Hematopoietic multipotent progenitor cell treated with erythropoietin and hydrocortisone succinate and interleukin-3 and kit ligand, for 17 days (in vitro differentiated cells): ENCODE measurements at regions not wholly inside any gene's neighbourhood (a gene's known extent, or its start where the extent isn't known, plus 50 kb on each side); places are given as distances from the start of the nearest gene placed in this dataset.
"Not testable (repeated sequence)": the region's sequence is repeated elsewhere in the genome, so short reads cannot be mapped to it uniquely, and the experiment has no call there.

Source experiments
- DNase-seq: peaks from one replicate; pipeline ENCODE4 v3.0.0-alpha.2; 2015; ENCODE audit warnings: low spot score

GRCh38 chr16:8187782-8188372 is 402.4 kb downstream of the TMEM114 start:
- no peak for DNase-seq

DNA sequence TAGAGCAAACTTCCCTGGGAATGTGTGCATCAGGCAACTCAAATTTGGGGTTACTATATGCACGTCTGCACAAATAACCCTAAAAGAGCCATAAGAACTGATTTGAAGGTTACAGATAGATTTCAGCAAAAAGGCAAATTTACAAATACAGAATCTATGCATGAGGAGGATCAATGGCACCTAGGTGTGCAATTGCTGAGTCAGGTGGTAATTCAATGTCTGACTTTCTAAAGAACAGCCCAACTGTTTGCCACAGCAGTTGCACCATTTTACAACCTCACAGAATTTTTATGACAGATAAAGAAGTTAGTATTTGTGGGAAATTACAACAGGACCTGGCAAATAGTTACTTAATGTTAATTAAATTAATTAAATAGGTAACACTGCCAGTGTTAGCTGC is 405.5 kb downstream of the TMEM114 start:
- no peak for DNase-seq

- DNase-seq: no peak
These were observed 406.9 kb downstream of the TMEM114 start for GRCh38 chr16:8183176-8184099.

- peak; percentile 65 for DNase-seq
These were observed 407.6 kb downstream of the TMEM114 start for GRCh38 chr16:8182761-8183160.

DNA sequence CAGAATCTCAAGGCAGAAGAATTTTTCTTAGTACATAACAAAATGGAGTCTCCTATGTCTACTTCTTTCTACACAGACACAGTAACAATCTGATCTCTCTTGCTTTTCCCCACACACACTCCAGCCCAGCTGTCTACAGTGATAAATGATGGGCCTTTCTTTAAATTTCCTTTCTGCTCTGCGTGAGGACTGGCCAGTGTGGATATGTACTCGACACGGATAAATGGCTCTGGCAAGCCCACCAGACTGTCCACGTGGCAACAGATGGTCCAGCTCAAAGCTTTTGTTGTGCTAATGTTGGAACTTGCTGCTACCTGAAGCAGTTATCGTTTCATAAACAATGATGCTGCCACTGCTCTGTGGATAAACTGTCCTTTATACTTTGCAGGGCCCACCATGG is 410.7 kb downstream of the TMEM114 start:
- DNase-seq: no peak

GRCh38 chr16:8178271-8178670 is 412.0 kb downstream of the TMEM114 start:
- no peak for DNase-seq

- no peak for DNase-seq
These were observed 414.9 kb downstream of the TMEM114 start for GRCh38 chr16:8175411-8175810.

DNA sequence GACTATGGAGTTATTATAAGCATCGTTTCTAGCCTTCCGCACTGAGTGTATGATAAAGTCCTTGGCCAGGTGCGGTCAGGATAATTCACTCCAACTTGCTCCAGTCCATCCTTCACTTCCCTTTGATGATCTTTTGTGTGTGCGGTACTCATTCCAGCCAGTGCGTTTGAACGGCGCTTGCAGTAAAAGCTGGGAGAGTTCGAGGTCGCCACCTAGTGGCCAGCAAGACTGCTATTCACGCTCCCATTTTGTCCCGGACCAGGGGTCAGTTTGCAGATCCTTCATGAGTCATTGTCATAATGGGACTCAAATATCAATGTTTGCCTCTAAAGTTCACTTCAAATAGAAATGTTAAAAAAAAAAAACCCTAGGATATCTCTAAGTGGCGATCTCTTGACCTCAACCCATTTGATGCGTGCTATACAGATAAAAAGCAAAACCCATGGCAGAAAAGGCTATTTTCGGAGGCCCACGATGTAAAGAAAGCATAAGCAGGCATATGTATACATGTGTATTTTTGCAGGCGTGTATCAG is 417.1 kb downstream of the TMEM114 start:
- DNase-seq: peak; percentile 60

DNA sequence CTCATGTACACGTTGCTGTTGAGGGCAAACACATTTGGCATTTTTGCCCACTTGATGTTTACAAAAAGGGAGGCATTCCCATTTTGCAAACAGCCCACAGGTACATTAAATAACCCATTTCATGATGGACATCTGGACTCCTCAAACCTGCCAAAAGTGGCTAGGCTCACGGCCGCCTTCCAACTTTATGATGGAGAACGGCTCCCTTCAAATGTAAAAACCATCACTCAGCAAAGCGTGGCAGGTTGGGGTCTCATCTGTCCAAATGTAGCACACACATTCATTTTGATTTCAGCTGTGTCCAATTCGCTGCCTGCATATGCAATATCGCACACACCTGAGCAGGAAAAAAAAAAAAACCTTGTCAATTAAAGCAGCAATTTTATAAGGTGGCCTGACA is 417.8 kb downstream of the TMEM114 start:
- no peak for DNase-seq

DNA sequence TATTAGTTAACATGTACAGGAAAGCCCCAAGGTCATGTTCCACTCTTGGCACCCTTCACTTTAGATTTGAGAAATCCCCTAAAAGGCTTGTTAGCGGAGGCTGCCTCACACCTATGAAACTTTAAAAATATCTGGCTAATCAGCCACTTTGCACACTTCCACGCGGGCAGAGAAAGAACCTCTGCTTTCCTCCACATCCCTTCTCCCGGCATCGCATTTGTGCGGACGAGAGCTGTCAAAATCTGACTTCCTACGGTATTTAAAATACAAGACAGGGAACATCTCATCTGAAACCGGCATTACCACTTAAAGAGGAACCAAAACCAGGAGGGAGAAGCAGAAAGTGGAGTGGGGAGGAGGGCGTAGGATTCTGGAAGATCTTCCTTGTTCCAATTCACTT is 422.3 kb downstream of the TMEM114 start:
- DNase-seq: no peak

- DNase-seq: no peak
These were observed 422.9 kb downstream of the TMEM114 start for GRCh38 chr16:8167436-8167835.

- DNase-seq: no peak
These were observed 432.3 kb downstream of the TMEM114 start for GRCh38 chr16:8158051-8158450.

- DNase-seq: no peak
These were observed 435.0 kb downstream of the TMEM114 start for GRCh38 chr16:8155275-8155674.

DNA sequence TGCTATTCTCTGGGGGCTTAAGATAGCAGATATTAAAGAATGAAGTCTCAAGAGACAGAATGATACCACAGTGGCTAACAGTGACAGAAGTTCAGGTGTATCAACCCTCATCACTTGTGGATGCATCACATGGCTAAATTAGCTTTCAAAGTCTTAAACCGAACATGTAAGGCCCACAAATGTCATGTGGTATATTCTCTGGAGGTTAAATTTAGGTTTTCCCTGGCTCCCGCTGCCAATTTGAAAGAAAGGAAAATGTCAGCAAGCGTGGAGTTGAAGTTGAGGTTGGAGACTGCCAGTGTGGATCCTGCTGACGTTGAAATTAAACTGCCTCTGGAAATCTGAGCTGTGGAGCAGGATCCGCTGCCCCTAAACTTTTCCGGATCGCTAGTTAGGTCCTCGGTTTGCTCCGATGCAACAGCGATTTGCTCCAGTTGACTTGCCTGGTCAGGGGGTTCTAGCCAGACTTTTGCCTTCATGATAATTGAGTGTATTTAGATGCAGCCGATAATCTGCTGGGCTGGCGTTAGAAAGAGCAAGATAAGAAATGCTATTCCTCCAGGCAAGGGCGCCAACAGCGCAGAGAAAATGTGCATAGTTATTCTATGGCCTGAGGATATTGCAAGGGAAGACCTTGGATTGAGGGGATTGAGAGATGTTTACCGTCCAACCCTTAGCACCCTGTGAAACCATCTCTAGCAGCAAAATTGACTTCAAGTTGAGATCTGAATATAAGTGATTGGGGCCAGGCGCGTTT is 443.9 kb downstream of the TMEM114 start:
- no peak for DNase-seq

- no peak for DNase-seq
These were observed 451.6 kb downstream of the TMEM114 start for GRCh38 chr16:8138666-8139065.

DNA sequence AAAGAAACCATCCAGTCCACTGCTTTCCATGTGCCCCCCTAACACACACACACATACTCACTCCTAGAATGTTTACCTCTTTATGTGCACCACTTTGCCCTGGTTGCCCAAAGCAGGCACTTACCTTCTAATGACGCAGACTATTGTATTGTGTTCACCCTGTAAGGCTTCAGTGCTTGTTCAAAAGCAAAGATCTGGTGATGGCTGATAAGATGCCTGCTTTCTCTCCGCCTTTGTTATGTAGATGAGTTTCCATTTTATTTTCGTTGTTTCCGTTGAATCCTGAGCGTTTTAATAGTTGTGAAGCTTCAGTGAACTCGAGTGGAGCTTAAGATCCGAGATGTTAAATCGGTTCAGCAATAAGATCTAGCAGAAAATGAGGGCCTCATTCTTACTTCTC is 452.7 kb downstream of the TMEM114 start:
- no peak for DNase-seq

- no peak for DNase-seq
These were observed 460.1 kb downstream of the TMEM114 start for GRCh38 chr16:8130197-8130596.

DNA sequence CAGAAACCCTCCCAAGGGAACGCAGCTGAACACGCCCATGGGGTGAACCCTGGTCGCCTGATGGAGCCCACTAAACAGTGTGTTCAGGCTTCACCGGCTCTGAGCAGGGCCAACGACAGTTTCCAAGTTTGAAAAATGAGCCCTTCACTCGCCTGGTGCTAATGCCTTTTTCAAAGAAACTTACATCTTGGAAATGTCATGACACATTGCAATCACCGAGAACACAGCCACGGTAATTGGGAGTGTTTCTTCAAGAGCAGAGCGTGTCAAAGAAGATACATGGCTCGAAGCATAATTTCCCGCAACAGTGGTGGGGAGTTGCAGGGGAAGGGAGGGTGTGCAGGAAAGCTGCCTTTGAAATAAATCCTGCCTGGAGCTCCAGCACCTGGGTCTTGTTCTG is 463.2 kb downstream of the TMEM114 start:
- DNase-seq: no peak

- no peak for DNase-seq
These were observed 464.0 kb downstream of the TMEM114 start for GRCh38 chr16:8126313-8126712.

GRCh38 chr16:8120001-8120400 is 470.3 kb downstream of the TMEM114 start:
- DNase-seq: no peak

GRCh38 chr16:8115814-8116213 is 474.5 kb downstream of the TMEM114 start:
- no peak for DNase-seq

- not testable (repeated sequence) for DNase-seq
These were observed 475.4 kb downstream of the TMEM114 start for GRCh38 chr16:8114941-8115340.

DNA sequence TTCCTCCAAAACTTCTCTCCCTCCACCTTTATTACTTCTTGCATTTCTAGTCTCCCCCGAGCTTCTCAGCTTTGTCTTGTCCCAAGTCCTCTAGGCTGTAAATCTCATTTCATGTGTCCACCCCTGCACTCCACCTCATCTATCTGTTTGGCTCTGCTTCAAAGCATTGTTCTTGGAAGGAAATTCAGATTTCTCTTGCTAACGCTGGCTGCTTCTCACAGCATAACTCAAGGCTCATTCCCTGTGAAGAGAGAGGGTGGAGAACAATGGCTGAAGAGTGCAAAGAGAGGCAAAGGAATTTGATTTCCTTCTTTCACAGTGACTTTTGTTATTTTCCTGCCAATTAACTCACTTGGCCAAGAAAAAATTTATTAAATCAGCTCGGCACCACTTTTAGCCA is 476.5 kb downstream of the TMEM114 start:
- DNase-seq: no peak
